Fibroblast of skin of scalp (primary cell): ENCODE measurements at regions not wholly inside any gene's neighbourhood (a gene's known extent, or its start where the extent isn't known, plus 50 kb on each side); places are given as distances from the start of the nearest gene placed in this dataset.
A peak's percentile ranks its signal among the peaks of the same experiment; 100 is the strongest.

Source experiments
- DNase-seq: peaks from one replicate; pipeline ENCODE4 v3.0.0-alpha.2; 2013

- no peak for DNase-seq
Observed at GRCh38 chr10:83037653-83038052, 1101.7 kb upstream of the GHITM start.

- no peak for DNase-seq
Observed at GRCh38 chr10:83038631-83039030, 1100.7 kb upstream of the GHITM start.

- DNase-seq: no peak
Observed at GRCh38 chr10:83045731-83046130, 1093.6 kb upstream of the GHITM start.

- no peak for DNase-seq
Observed at GRCh38 chr10:83050815-83051214, 1088.5 kb upstream of the GHITM start.

GRCh38 chr10:83062871-83063270, 1076.4 kb upstream of the GHITM start:
- DNase-seq: no peak

- no peak for DNase-seq
Observed at GRCh38 chr10:83073472-83073871, 1065.8 kb upstream of the GHITM start.

- peak; percentile 12 for DNase-seq
Observed at GRCh38 chr10:83075016-83075814, 1064.1 kb upstream of the GHITM start.

GRCh38 chr10:83075815-83076355, 1063.4 kb upstream of the GHITM start:
- DNase-seq: no peak

- DNase-seq: no peak
Observed at GRCh38 chr10:83076443-83076842, 1062.9 kb upstream of the GHITM start.

- no peak for DNase-seq
Observed at GRCh38 chr10:83078160-83078559, 1061.1 kb upstream of the GHITM start.

- DNase-seq: no peak
Observed at GRCh38 chr10:83078645-83079044, 1060.7 kb upstream of the GHITM start.

GRCh38 chr10:83083831-83084230, 1055.5 kb upstream of the GHITM start:
- no peak for DNase-seq

- DNase-seq: no peak
Observed at GRCh38 chr10:83089335-83089734, 1050.0 kb upstream of the GHITM start.

- DNase-seq: no peak
Observed at GRCh38 chr10:83104616-83105015, 1034.7 kb upstream of the GHITM start.

GRCh38 chr10:83108565-83109333, 1030.6 kb upstream of the GHITM start:
- no peak for DNase-seq

- no peak for DNase-seq
Observed at GRCh38 chr10:83119346-83119745, 1020.0 kb upstream of the GHITM start.

GRCh38 chr10:83122336-83122735, 1017.0 kb upstream of the GHITM start:
- no peak for DNase-seq

- DNase-seq: peak; percentile 13
Observed at GRCh38 chr10:83127942-83128575, 1011.2 kb upstream of the GHITM start.

- DNase-seq: no peak
Observed at GRCh38 chr10:83140811-83141210, 998.5 kb upstream of the GHITM start.

- no peak for DNase-seq
Observed at GRCh38 chr10:83142074-83142563, 997.2 kb upstream of the GHITM start.

GRCh38 chr10:83144461-83144860, 994.8 kb upstream of the GHITM start:
- no peak for DNase-seq

- DNase-seq: no peak
Observed at GRCh38 chr10:83153714-83154113, 985.6 kb upstream of the GHITM start.

- no peak for DNase-seq
Observed at GRCh38 chr10:83164156-83164555, 975.2 kb upstream of the GHITM start.
